Astrocyte (in vitro differentiated cells and primary cell): ENCODE measurements at regions not wholly inside any gene's neighbourhood (a gene's known extent, or its start where the extent isn't known, plus 50 kb on each side); places are given as distances from the start of the nearest gene placed in this dataset.

Experiments
- CTCF ChIP-seq: IDR thresholded peaks from 2 replicates; pipeline ENCODE4 v1.5.1; 2011; ENCODE audit warnings: low read depth, mild to moderate bottlenecking, inconsistent platforms, low read length, moderate library complexity; ENCODE audit not compliant: insufficient read depth
- EZH2 ChIP-seq: IDR thresholded peaks from 2 replicates; pipeline ENCODE4 v1.6.1; 2012; ENCODE audit warnings: mild to moderate bottlenecking, low read length, inconsistent platforms; ENCODE audit not compliant: insufficient read depth

- TF ChIP-seq CTCF (no peak), EZH2 (no peak)
Measured at GRCh38 chr3:106049821-106050220, 181.0 kb upstream of the CBLB start.
